ENCODE measurements at regions not wholly inside any gene's neighbourhood (a gene's known extent, or its start where the extent isn't known, plus 50 kb on each side); places are given as distances from the start of the nearest gene placed in this dataset.

DNA sequence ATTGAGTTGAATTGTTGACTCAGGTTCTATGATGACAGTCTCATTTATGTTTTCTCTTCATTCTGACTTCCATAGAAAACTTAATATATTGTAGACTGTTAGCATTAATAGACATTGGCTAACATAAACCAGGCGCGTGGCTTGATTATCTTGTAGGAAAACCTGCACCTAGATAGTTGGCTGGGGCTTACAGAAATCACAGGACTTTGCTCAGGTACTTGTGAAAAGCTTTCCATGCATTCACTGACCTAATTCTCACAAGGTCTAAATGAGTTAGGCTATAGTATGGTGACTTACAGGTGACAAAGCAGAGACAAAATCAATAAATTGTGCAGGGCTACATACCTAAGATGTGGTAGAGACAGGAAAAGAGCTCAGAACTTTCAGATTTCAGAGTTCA is 212.8 kb downstream of the GPAT3 start:
- TF ChIP-seq MXI1 (IDR thresholded peaks at IDR 0.05; ENCODE audit: borderline replicate concordance, low read depth, low read length) (no peak), SMC3 (IDR thresholded peaks at IDR 0.05; ENCODE audit: low read depth, low read length) (no peak), MAFK (IDR thresholded peaks at IDR 0.05; ENCODE audit: low read depth, low read length) (no peak), RFX5 (IDR thresholded peaks at IDR 0.05; ENCODE audit: low read depth, low read length) (no peak), POLR2A (IDR thresholded peaks at IDR 0.05; ENCODE audit: low read depth, low read length) (no peak), RCOR1 (IDR thresholded peaks at IDR 0.05; ENCODE audit: insufficient replicate concordance, low read length) (no peak), RAD21 (IDR thresholded peaks at IDR 0.05; ENCODE audit: low read length) (no peak), CEBPB (IDR thresholded peaks at IDR 0.05; ENCODE audit: low read depth, low read length) (no peak), FOS (IDR thresholded peaks at IDR 0.05; ENCODE audit: low read depth, low read length) (no peak)
- TF ChIP-seq, protein P1, sequence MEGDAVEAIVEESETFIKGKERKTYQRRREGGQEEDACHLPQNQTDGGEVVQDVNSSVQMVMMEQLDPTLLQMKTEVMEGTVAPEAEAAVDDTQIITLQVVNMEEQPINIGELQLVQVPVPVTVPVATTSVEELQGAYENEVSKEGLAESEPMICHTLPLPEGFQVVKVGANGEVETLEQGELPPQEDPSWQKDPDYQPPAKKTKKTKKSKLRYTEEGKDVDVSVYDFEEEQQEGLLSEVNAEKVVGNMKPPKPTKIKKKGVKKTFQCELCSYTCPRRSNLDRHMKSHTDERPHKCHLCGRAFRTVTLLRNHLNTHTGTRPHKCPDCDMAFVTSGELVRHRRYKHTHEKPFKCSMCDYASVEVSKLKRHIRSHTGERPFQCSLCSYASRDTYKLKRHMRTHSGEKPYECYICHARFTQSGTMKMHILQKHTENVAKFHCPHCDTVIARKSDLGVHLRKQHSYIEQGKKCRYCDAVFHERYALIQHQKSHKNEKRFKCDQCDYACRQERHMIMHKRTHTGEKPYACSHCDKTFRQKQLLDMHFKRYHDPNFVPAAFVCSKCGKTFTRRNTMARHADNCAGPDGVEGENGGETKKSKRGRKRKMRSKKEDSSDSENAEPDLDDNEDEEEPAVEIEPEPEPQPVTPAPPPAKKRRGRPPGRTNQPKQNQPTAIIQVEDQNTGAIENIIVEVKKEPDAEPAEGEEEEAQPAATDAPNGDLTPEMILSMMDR (conservative IDR thresholded peaks at IDR 0.05; ENCODE audit: low read depth, low read length): no peak
- TF ChIP-seq, protein P2, sequence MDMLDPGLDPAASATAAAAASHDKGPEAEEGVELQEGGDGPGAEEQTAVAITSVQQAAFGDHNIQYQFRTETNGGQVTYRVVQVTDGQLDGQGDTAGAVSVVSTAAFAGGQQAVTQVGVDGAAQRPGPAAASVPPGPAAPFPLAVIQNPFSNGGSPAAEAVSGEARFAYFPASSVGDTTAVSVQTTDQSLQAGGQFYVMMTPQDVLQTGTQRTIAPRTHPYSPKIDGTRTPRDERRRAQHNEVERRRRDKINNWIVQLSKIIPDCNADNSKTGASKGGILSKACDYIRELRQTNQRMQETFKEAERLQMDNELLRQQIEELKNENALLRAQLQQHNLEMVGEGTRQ (IDR thresholded peaks at IDR 0.05; ENCODE audit: low read depth, low read length): no peak

Measured in IMR-90 (cell line).